ENCODE measurements at regions not wholly inside any gene's neighbourhood (a gene's known extent, or its start where the extent isn't known, plus 50 kb on each side); places are given as distances from the start of the nearest gene placed in this dataset.

GRCh38 chr3:188037965-188038581 is 115.9 kb upstream of the LPP start:
- Mint-ChIP-seq H3K4me1 (ENCODE audit: low read depth) (peaks cover 12% of the 10 kb centered on the region), H3K9me3 (peaks cover 4% of the 10 kb centered on the region), H3K4me3 (no peak overlapping the region), H3K36me3 (ENCODE audit: low read depth) (peaks cover 8% of the 10 kb centered on the region), H3K27ac (no peak overlapping the region), H3K27me3 (ENCODE audit: low read depth) (no peaks in the 10 kb centered on the region)

DNA sequence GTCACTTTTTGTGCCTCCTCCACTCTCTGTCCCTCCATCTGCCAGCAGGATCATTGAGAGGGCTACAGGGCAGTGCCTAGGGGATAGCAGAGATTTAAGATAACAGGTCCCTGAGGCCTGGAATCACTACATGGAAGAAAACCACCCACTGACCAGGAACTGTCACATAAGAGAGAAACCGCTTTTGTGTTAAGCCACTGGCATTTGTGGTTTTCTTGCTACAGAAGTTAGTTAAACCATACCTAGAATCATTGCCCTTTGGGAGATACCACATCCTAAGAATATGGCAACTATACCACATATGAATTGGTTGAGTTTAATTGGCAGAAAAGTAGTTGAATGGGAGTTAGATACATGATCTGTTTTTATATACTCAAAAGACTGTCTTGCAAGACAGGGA is 112.8 kb upstream of the LPP start:
- H3K4me1 Mint-ChIP-seq (ENCODE audit: low read depth) = peaks cover 24% of the 10 kb centered on the region
- peaks cover 7% of the 10 kb centered on the region for H3K36me3 Mint-ChIP-seq (ENCODE audit: low read depth)
- H3K27me3 Mint-ChIP-seq (ENCODE audit: low read depth) = no peaks in the 10 kb centered on the region
- H3K4me3 Mint-ChIP-seq = no peak overlapping the region
- no peaks in the 10 kb centered on the region for H3K9me3 Mint-ChIP-seq
- no peak overlapping the region for H3K27ac Mint-ChIP-seq

- H3K36me3 Mint-ChIP-seq (ENCODE audit: low read depth) = peaks cover 7% of the 10 kb centered on the region
- no peak overlapping the region for H3K27ac Mint-ChIP-seq
- no peaks in the 10 kb centered on the region for H3K27me3 Mint-ChIP-seq (ENCODE audit: low read depth)
- peaks cover 24% of the 10 kb centered on the region for H3K4me1 Mint-ChIP-seq (ENCODE audit: low read depth)
- H3K4me3 Mint-ChIP-seq = no peak overlapping the region
- H3K9me3 Mint-ChIP-seq = no peaks in the 10 kb centered on the region
Measured at GRCh38 chr3:188041895-188042294, 112.1 kb upstream of the LPP start.

DNA sequence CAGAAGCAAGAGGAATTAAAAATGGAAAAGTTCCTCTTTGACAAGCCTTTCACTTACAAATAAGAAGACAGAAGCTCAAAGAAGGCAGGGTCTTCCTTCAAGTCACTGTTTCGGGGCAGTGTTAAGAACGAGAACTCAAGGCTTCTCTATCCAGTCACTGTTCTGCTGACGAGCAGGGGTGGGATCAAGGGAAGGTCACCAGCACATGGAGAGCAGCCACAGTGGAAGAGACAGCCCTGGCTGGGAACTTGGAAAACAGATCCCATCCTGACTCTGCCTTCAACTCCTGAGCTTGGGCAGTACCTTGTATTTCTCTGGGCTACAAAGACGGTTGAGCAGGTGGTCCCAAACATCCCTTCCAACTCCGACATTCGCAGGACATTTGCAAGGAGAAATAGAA is 111.5 kb upstream of the LPP start:
- Mint-ChIP-seq H3K27ac (no peak overlapping the region), H3K27me3 (ENCODE audit: low read depth) (no peaks in the 10 kb centered on the region)

DNA sequence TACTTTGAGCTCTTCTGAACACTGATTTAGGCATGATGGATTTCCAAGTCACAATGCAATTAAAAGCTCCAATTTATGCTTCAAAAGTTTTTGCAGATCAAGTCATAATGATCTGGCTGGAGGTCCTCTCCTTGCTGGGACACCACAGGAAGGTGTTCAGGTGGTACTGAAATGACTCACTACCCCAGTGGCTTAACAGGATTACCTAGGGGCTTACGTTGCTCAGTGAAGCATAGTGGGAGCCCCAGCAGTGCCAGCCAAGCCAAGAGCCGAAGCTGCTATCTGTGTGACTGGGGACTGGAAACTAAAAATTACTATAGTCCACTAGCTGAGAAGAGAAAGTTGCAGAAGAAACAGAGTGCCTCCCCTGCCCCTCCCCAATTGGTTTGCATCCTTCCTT is 110.1 kb upstream of the LPP start:
- H3K36me3 Mint-ChIP-seq (ENCODE audit: low read depth) = peaks cover 7% of the 10 kb centered on the region
- H3K9me3 Mint-ChIP-seq = no peaks in the 10 kb centered on the region
- no peak overlapping the region for H3K27ac Mint-ChIP-seq
- H3K27me3 Mint-ChIP-seq (ENCODE audit: low read depth) = no peaks in the 10 kb centered on the region
- H3K4me1 Mint-ChIP-seq (ENCODE audit: low read depth) = peaks cover 26% of the 10 kb centered on the region
- H3K4me3 Mint-ChIP-seq = no peak overlapping the region

More for the DNA sequence above, 111.5 kb upstream of the LPP start:
- no peak overlapping the region for H3K4me3 Mint-ChIP-seq
- H3K36me3 Mint-ChIP-seq (ENCODE audit: low read depth) = peaks cover 7% of the 10 kb centered on the region
- peaks cover 24% of the 10 kb centered on the region for H3K4me1 Mint-ChIP-seq (ENCODE audit: low read depth)
- H3K9me3 Mint-ChIP-seq = no peaks in the 10 kb centered on the region

- Mint-ChIP-seq H3K27ac (no peak overlapping the region), H3K4me1 (ENCODE audit: low read depth) (peaks cover 33% of the 10 kb centered on the region), H3K4me3 (no peak overlapping the region)
Measured at GRCh38 chr3:188046561-188047211, 107.3 kb upstream of the LPP start.

GRCh38 chr3:188047536-188047935 is 106.4 kb upstream of the LPP start:
- Mint-ChIP-seq H3K9me3 (no peaks in the 10 kb centered on the region), H3K27ac (no peak overlapping the region), H3K4me1 (ENCODE audit: low read depth) (peaks cover 30% of the 10 kb centered on the region), H3K27me3 (ENCODE audit: low read depth) (no peaks in the 10 kb centered on the region), H3K36me3 (ENCODE audit: low read depth) (peaks cover 2% of the 10 kb centered on the region), H3K4me3 (no peak overlapping the region)

More at GRCh38 chr3:188046561-188047211, 107.3 kb upstream of the LPP start:
- no peaks in the 10 kb centered on the region for H3K27me3 Mint-ChIP-seq (ENCODE audit: low read depth)
- no peaks in the 10 kb centered on the region for H3K9me3 Mint-ChIP-seq
- peaks cover 2% of the 10 kb centered on the region for H3K36me3 Mint-ChIP-seq (ENCODE audit: low read depth)

GRCh38 chr3:188049606-188050530 is 104.1 kb upstream of the LPP start:
- Mint-ChIP-seq H3K27ac (peak overlapping the region; percentile 46), H3K36me3 (ENCODE audit: low read depth) (no peaks in the 10 kb centered on the region)

GRCh38 chr3:188051801-188052168 is 102.2 kb upstream of the LPP start:
- H3K36me3 Mint-ChIP-seq (ENCODE audit: low read depth) = no peaks in the 10 kb centered on the region
- H3K27ac Mint-ChIP-seq = no peak overlapping the region
- peaks cover 22% of the 10 kb centered on the region for H3K4me1 Mint-ChIP-seq (ENCODE audit: low read depth)
- no peaks in the 10 kb centered on the region for H3K27me3 Mint-ChIP-seq (ENCODE audit: low read depth)
- no peak overlapping the region for H3K4me3 Mint-ChIP-seq
- no peaks in the 10 kb centered on the region for H3K9me3 Mint-ChIP-seq

More at GRCh38 chr3:188049606-188050530, 104.1 kb upstream of the LPP start:
- Mint-ChIP-seq H3K9me3 (no peaks in the 10 kb centered on the region), H3K27me3 (ENCODE audit: low read depth) (no peaks in the 10 kb centered on the region), H3K4me1 (ENCODE audit: low read depth) (peaks cover 22% of the 10 kb centered on the region), H3K4me3 (peak overlapping the region; percentile 29)

GRCh38 chr3:188052169-188053035 is 101.6 kb upstream of the LPP start:
- peaks cover 22% of the 10 kb centered on the region for H3K4me1 Mint-ChIP-seq (ENCODE audit: low read depth)
- no peak overlapping the region for H3K4me3 Mint-ChIP-seq
- H3K36me3 Mint-ChIP-seq (ENCODE audit: low read depth) = no peaks in the 10 kb centered on the region
- no peak overlapping the region for H3K27ac Mint-ChIP-seq
- no peaks in the 10 kb centered on the region for H3K27me3 Mint-ChIP-seq (ENCODE audit: low read depth)
- no peaks in the 10 kb centered on the region for H3K9me3 Mint-ChIP-seq

DNA sequence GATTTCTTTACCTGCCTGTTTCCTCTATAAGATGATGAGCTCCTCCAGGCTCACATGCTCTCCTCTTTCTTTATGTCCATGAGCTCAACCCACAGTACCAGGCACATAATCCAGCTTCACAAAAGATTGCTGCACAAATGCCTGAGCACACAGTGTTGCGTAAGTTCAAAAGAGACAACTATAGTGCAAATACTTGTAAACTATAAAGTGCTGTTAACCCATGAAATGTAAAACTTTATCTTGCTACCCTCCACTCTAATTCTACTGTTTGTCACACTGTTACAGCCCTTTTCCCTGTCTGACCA is 101.0 kb upstream of the LPP start:
- Mint-ChIP-seq H3K27ac (no peak overlapping the region), H3K4me1 (ENCODE audit: low read depth) (peaks cover 18% of the 10 kb centered on the region)

DNA sequence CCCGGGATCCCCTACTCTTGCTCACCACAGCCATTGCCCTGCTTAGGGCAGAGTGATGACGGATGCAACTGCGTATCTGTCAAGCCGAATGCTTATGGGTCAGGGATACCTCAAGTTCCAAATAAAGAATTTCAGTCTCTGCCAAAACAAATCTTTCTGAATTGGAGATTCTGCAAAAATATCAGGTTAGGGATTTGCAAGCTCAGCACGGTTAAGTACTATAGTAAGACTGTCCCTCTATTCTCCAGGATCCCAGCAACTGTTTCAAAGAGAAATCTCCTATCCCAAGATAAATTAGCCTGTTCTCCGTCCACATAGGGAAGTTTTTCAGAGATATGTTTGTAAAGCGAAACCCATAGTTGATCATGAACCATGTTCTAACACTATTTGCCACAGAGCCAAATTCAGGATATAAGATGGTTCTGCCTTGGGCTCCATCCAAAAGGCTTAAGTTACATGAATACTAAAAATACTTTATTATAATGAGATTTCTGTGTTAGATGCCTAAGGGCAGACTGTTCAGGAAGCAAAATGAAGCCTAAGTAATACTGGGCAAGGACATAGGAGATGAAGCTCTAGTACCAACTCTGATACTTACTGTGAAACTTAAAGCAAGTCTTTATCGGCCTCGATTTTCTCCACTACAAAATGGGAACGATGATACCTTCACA is 100.1 kb upstream of the LPP start:
- peaks cover 18% of the 10 kb centered on the region for H3K4me1 Mint-ChIP-seq (ENCODE audit: low read depth)
- no peaks in the 10 kb centered on the region for H3K36me3 Mint-ChIP-seq (ENCODE audit: low read depth)
- H3K9me3 Mint-ChIP-seq = no peaks in the 10 kb centered on the region
- no peak overlapping the region for H3K4me3 Mint-ChIP-seq
- H3K27me3 Mint-ChIP-seq (ENCODE audit: low read depth) = no peaks in the 10 kb centered on the region
- H3K27ac Mint-ChIP-seq = no peak overlapping the region

More for the DNA sequence above, 101.0 kb upstream of the LPP start:
- Mint-ChIP-seq H3K36me3 (ENCODE audit: low read depth) (no peaks in the 10 kb centered on the region), H3K9me3 (no peaks in the 10 kb centered on the region), H3K4me3 (no peak overlapping the region), H3K27me3 (ENCODE audit: low read depth) (no peaks in the 10 kb centered on the region)

DNA sequence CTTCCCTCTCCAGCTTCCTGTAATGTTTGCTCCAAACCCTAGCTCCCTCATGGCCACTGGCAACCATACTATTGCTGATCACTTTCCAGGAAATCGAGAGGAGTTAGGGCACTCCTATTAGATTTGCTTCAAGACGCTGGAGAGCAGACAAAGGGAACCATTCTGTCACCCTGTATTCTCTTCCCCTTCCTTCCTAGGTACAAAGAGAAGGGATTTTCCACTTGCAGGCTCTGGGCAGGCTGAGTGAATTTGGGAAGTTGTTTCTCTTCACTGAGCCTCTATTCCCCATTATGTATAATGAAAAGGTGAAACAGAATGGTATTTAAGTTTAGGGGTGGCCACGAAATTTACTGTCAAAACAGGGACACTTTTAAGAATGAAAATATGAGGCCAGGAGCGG is 99.4 kb upstream of the LPP start:
- H3K27ac Mint-ChIP-seq = no peak overlapping the region
- H3K36me3 Mint-ChIP-seq (ENCODE audit: low read depth) = no peaks in the 10 kb centered on the region
- H3K4me1 Mint-ChIP-seq (ENCODE audit: low read depth) = peaks cover 16% of the 10 kb centered on the region
- H3K4me3 Mint-ChIP-seq = no peak overlapping the region
- no peaks in the 10 kb centered on the region for H3K27me3 Mint-ChIP-seq (ENCODE audit: low read depth)
- H3K9me3 Mint-ChIP-seq = no peaks in the 10 kb centered on the region

DNA sequence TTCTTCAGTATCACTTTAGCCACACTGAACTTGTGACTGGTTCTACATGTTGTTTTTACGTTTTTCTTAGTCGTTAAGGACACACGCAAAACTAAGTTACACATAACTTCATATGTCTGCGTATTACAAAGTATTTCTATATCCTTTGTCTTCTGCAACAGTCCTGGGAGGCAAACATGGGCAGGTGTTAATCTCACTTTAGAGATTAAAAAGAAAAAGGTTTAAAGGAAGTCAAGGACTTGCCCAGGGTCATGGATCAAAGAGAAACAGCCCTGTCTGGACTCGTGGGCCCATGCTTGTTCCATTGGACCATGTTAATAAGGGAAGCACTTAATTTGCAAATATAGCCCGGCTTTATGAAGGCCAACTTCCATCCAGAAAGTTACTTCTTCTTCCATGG is 98.6 kb upstream of the LPP start:
- H3K36me3 Mint-ChIP-seq (ENCODE audit: low read depth) = no peaks in the 10 kb centered on the region
- no peaks in the 10 kb centered on the region for H3K27me3 Mint-ChIP-seq (ENCODE audit: low read depth)
- H3K4me1 Mint-ChIP-seq (ENCODE audit: low read depth) = peaks cover 8% of the 10 kb centered on the region
- H3K4me3 Mint-ChIP-seq = no peak overlapping the region
- no peaks in the 10 kb centered on the region for H3K9me3 Mint-ChIP-seq
- no peak overlapping the region for H3K27ac Mint-ChIP-seq
